ENCODE measurements at regions not wholly inside any gene's neighbourhood (a gene's known extent, or its start where the extent isn't known, plus 50 kb on each side); places are given as distances from the start of the nearest gene placed in this dataset.

- TF ChIP-seq CTCF (IDR thresholded peaks at IDR 0.05) (no peak), POLR2AphosphoS5 (IDR thresholded peaks at IDR 0.05) (no peak), POLR2A (IDR thresholded peaks at IDR 0.05) (no peak)
Observed at GRCh38 chr12:93058280-93058679, 129.2 kb upstream of the EEA1 start.

All from breast epithelium (tissue), 3 donors.